GM23338 (cell line): ENCODE measurements at regions not wholly inside any gene's neighbourhood (a gene's known extent, or its start where the extent isn't known, plus 50 kb on each side); places are given as distances from the start of the nearest gene placed in this dataset.

Source experiments
- CREB1 ChIP-seq: fragments of 250-450 bp; sonication (Bioruptor Pico); IDR thresholded peaks from 2 replicates; pipeline ENCODE4 v1.5.0; 2020; ENCODE audit warnings: low read depth, mild to moderate bottlenecking, moderate library complexity
- EZH2 ChIP-seq: fragments of 200-600 bp; sonication (generic); IDR thresholded peaks from one replicate; pipeline ENCODE4 v1.8.0; 2017; ENCODE audit warnings: antibody characterized with exemption, mild to moderate bottlenecking, low read depth; ENCODE audit not compliant: unreplicated experiment
- EZH2phosphoT487 ChIP-seq: fragments of 200-600 bp; sonication (generic); IDR thresholded peaks from one replicate; pipeline ENCODE4 v1.8.1; 2018; ENCODE audit warnings: antibody characterized with exemption; ENCODE audit not compliant: unreplicated experiment
- NANOG ChIP-seq: IDR thresholded peaks from 2 replicates; pipeline ENCODE4 v1.6.1; 2016; ENCODE audit warnings: antibody characterized with exemption, borderline replicate concordance
- POLR2AphosphoS5 ChIP-seq: IDR thresholded peaks from 2 replicates; pipeline ENCODE4 v1.6.1; 2016; ENCODE audit warnings: antibody characterized with exemption, low read depth
- STAT1 ChIP-seq: IDR thresholded peaks from one replicate; pipeline ENCODE4 v1.6.1; 2016; ENCODE audit warnings: antibody characterized with exemption; ENCODE audit not compliant: unreplicated experiment
- TF ChIP-seq, protein P1 (sequence below), 2 experiments: fragments of 200-600 bp in 1 of 2; sonication (generic) in 1 of 2; conservative IDR thresholded peaks; 2 replicates each; pipeline versions ENCODE4 v1.5.1 to v1.6.1; 2016 to 2017; ENCODE audit warnings: antibody characterized with exemption in 2 of 2, low read depth in 2 of 2, mild to moderate bottlenecking in 2 of 2, moderate library complexity in 1 of 2
- TF ChIP-seq, protein P2 (sequence below): IDR thresholded peaks from one replicate; pipeline ENCODE4 v1.6.1; 2018; ENCODE audit warnings: antibody characterized with exemption; ENCODE audit not compliant: unreplicated experiment
- TF ChIP-seq, protein P3 (sequence below): IDR thresholded peaks from 2 replicates; pipeline ENCODE4 v1.6.1; 2016; ENCODE audit warnings: antibody characterized with exemption
- TF ChIP-seq, protein P4 (sequence below): fragments of 250-450 bp; sonication (Bioruptor Pico); IDR thresholded peaks from 2 replicates; pipeline ENCODE4 v1.5.0; 2020; ENCODE audit warnings: mild to moderate bottlenecking, moderate library complexity

DNA sequence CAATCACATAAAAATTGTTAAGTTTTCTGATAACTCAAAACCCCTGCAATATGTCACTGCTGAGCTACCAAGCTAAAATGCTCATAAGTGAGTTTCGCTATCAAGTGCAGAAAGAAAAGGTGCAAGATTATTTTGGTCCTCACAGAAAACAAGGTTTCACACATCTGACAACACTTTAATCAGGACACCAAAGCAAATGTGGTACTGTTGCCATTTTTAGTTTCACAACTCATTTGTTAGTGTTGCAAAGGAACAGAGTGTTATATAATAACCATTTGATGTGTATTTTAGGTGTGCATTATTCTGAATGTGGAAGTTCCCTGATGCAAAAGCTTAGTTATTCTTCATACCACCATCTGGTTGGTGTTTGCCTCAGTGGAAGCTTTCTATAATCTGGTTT is 956.2 kb downstream of the DSC3 start:
- TF ChIP-seq EZH2phosphoT487 = no peak
- TF ChIP-seq, protein P1, sequence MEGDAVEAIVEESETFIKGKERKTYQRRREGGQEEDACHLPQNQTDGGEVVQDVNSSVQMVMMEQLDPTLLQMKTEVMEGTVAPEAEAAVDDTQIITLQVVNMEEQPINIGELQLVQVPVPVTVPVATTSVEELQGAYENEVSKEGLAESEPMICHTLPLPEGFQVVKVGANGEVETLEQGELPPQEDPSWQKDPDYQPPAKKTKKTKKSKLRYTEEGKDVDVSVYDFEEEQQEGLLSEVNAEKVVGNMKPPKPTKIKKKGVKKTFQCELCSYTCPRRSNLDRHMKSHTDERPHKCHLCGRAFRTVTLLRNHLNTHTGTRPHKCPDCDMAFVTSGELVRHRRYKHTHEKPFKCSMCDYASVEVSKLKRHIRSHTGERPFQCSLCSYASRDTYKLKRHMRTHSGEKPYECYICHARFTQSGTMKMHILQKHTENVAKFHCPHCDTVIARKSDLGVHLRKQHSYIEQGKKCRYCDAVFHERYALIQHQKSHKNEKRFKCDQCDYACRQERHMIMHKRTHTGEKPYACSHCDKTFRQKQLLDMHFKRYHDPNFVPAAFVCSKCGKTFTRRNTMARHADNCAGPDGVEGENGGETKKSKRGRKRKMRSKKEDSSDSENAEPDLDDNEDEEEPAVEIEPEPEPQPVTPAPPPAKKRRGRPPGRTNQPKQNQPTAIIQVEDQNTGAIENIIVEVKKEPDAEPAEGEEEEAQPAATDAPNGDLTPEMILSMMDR (conservative IDR thresholded peaks at IDR 0.05; ENCODE audit: low read depth in 2 of 2) = no peak
- no peak for TF ChIP-seq POLR2AphosphoS5
- no peak for TF ChIP-seq EZH2
- TF ChIP-seq, protein P2, sequence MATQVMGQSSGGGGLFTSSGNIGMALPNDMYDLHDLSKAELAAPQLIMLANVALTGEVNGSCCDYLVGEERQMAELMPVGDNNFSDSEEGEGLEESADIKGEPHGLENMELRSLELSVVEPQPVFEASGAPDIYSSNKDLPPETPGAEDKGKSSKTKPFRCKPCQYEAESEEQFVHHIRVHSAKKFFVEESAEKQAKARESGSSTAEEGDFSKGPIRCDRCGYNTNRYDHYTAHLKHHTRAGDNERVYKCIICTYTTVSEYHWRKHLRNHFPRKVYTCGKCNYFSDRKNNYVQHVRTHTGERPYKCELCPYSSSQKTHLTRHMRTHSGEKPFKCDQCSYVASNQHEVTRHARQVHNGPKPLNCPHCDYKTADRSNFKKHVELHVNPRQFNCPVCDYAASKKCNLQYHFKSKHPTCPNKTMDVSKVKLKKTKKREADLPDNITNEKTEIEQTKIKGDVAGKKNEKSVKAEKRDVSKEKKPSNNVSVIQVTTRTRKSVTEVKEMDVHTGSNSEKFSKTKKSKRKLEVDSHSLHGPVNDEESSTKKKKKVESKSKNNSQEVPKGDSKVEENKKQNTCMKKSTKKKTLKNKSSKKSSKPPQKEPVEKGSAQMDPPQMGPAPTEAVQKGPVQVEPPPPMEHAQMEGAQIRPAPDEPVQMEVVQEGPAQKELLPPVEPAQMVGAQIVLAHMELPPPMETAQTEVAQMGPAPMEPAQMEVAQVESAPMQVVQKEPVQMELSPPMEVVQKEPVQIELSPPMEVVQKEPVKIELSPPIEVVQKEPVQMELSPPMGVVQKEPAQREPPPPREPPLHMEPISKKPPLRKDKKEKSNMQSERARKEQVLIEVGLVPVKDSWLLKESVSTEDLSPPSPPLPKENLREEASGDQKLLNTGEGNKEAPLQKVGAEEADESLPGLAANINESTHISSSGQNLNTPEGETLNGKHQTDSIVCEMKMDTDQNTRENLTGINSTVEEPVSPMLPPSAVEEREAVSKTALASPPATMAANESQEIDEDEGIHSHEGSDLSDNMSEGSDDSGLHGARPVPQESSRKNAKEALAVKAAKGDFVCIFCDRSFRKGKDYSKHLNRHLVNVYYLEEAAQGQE = no peak
- TF ChIP-seq, protein P3, sequence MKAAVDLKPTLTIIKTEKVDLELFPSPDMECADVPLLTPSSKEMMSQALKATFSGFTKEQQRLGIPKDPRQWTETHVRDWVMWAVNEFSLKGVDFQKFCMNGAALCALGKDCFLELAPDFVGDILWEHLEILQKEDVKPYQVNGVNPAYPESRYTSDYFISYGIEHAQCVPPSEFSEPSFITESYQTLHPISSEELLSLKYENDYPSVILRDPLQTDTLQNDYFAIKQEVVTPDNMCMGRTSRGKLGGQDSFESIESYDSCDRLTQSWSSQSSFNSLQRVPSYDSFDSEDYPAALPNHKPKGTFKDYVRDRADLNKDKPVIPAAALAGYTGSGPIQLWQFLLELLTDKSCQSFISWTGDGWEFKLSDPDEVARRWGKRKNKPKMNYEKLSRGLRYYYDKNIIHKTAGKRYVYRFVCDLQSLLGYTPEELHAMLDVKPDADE = no peak
- TF ChIP-seq CREB1 (CRISPR knock-in tag) = no peak
- TF ChIP-seq NANOG = no peak
- TF ChIP-seq STAT1 = no peak
- TF ChIP-seq, protein P4, sequence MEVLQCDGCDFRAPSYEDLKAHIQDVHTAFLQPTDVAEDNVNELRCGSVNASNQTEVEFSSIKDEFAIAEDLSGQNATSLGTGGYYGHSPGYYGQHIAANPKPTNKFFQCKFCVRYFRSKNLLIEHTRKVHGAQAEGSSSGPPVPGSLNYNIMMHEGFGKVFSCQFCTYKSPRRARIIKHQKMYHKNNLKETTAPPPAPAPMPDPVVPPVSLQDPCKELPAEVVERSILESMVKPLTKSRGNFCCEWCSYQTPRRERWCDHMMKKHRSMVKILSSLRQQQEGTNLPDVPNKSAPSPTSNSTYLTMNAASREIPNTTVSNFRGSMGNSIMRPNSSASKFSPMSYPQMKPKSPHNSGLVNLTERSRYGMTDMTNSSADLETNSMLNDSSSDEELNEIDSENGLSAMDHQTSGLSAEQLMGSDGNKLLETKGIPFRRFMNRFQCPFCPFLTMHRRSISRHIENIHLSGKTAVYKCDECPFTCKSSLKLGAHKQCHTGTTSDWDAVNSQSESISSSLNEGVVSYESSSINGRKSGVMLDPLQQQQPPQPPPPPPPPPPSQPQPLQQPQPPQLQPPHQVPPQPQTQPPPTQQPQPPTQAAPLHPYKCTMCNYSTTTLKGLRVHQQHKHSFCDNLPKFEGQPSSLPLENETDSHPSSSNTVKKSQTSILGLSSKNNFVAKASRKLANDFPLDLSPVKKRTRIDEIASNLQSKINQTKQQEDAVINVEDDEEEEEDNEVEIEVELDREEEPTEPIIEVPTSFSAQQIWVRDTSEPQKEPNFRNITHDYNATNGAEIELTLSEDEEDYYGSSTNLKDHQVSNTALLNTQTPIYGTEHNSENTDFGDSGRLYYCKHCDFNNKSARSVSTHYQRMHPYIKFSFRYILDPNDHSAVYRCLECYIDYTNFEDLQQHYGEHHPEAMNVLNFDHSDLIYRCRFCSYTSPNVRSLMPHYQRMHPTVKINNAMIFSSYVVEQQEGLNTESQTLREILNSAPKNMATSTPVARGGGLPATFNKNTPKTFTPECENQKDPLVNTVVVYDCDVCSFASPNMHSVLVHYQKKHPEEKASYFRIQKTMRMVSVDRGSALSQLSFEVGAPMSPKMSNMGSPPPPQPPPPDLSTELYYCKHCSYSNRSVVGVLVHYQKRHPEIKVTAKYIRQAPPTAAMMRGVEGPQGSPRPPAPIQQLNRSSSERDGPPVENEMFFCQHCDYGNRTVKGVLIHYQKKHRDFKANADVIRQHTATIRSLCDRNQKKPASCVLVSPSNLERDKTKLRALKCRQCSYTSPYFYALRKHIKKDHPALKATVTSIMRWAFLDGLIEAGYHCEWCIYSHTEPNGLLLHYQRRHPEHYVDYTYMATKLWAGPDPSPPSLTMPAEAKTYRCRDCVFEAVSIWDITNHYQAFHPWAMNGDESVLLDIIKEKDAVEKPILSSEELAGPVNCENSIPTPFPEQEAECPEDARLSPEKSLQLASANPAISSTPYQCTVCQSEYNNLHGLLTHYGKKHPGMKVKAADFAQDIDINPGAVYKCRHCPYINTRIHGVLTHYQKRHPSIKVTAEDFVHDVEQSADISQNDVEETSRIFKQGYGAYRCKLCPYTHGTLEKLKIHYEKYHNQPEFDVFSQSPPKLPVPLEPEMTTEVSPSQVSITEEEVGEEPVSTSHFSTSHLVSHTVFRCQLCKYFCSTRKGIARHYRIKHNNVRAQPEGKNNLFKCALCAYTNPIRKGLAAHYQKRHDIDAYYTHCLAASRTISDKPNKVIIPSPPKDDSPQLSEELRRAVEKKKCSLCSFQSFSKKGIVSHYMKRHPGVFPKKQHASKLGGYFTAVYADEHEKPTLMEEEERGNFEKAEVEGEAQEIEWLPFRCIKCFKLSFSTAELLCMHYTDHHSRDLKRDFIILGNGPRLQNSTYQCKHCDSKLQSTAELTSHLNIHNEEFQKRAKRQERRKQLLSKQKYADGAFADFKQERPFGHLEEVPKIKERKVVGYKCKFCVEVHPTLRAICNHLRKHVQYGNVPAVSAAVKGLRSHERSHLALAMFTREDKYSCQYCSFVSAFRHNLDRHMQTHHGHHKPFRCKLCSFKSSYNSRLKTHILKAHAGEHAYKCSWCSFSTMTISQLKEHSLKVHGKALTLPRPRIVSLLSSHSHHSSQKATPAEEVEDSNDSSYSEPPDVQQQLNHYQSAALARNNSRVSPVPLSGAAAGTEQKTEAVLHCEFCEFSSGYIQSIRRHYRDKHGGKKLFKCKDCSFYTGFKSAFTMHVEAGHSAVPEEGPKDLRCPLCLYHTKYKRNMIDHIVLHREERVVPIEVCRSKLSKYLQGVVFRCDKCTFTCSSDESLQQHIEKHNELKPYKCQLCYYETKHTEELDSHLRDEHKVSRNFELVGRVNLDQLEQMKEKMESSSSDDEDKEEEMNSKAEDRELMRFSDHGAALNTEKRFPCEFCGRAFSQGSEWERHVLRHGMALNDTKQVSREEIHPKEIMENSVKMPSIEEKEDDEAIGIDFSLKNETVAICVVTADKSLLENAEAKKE = no peak
